GM23248 (cell line): ENCODE measurements at regions not wholly inside any gene's neighbourhood (a gene's known extent, or its start where the extent isn't known, plus 50 kb on each side); places are given as distances from the start of the nearest gene placed in this dataset.

Experiments used
- DNase-seq: peaks from one replicate; pipeline ENCODE4 v3.0.0-alpha.2; 2015
- H2AFZ ChIP-seq: fragments of 200-600 bp; sonication (generic); 2 replicates; pipeline ENCODE4 v1.6.1; 2016; ENCODE audit warnings: antibody characterized with exemption
- H3F3A ChIP-seq: fragments of 200-600 bp; sonication (generic); 2 replicates; pipeline ENCODE4 v1.6.1; 2016; ENCODE audit warnings: mild to moderate bottlenecking, antibody characterized with exemption, mixed run types; ENCODE audit not compliant: insufficient read depth
- H3K27ac ChIP-seq: fragments of 200-600 bp; sonication (generic); 2 replicates; pipeline ENCODE4 v1.5.1; 2016; ENCODE audit warnings: mild to moderate bottlenecking
- H3K27me3 ChIP-seq: fragments of 200-600 bp; sonication (generic); replicated peaks from 2 replicates; pipeline ENCODE4 v1.6.1; 2016; ENCODE audit warnings: mild to moderate bottlenecking; ENCODE audit not compliant: insufficient read depth
- H3K36me3 ChIP-seq: fragments of 200-600 bp; sonication (generic); 2 replicates; pipeline ENCODE4 v1.6.1; 2016; ENCODE audit warnings: low read depth, mild to moderate bottlenecking
- H3K4me1 ChIP-seq: fragments of 200-600 bp; sonication (generic); 2 replicates; pipeline ENCODE4 v1.6.1; 2016; ENCODE audit warnings: mild to moderate bottlenecking; ENCODE audit not compliant: insufficient read depth
- H3K4me2 ChIP-seq: fragments of 200-600 bp; sonication (generic); one replicate; pipeline ENCODE4 v1.6.1; 2016; ENCODE audit warnings: mild to moderate bottlenecking; ENCODE audit not compliant: unreplicated experiment
- H3K4me3 ChIP-seq: fragments of 200-600 bp; sonication (generic); 2 replicates; pipeline ENCODE4 v1.5.1; 2016; ENCODE audit warnings: mild to moderate bottlenecking
- H3K79me2 ChIP-seq: fragments of 200-600 bp; sonication (generic); 2 replicates; pipeline ENCODE4 v1.6.1; 2016; ENCODE audit warnings: mild to moderate bottlenecking; ENCODE audit not compliant: insufficient read depth
- H3K9ac ChIP-seq: fragments of 200-600 bp; sonication (generic); 2 replicates; pipeline ENCODE4 v1.6.1; 2016; ENCODE audit warnings: mild to moderate bottlenecking
- H3K9me2 ChIP-seq: fragments of 200-600 bp; sonication (generic); 2 replicates; pipeline ENCODE4 v1.6.1; 2016; ENCODE audit warnings: mixed run types, mild to moderate bottlenecking, moderate library complexity; ENCODE audit not compliant: insufficient read depth
- H3K9me3 ChIP-seq: fragments of 200-600 bp; sonication (generic); one replicate; pipeline ENCODE4 v1.6.1; 2017; ENCODE audit warnings: low read depth
- H4K20me1 ChIP-seq: fragments of 200-600 bp; sonication (generic); 2 replicates; pipeline ENCODE4 v1.6.0; 2016; ENCODE audit not compliant: insufficient read depth
- EZH2 ChIP-seq: fragments of 200-600 bp; sonication (generic); IDR thresholded peaks from 2 replicates; pipeline ENCODE4 v1.6.1; 2018; ENCODE audit warnings: antibody characterized with exemption, mild to moderate bottlenecking; ENCODE audit not compliant: insufficient read depth, poor library complexity, severe bottlenecking
- EZH2phosphoT487 ChIP-seq: fragments of 200-600 bp; sonication (generic); IDR thresholded peaks from 2 replicates; pipeline ENCODE4 v1.6.1; 2018; ENCODE audit warnings: antibody characterized with exemption, moderate library complexity, mild to moderate bottlenecking, low read depth; ENCODE audit not compliant: insufficient read depth
- WGBS, 2 experiments: methylation state at CpG; one replicate each; pipeline ENCODE4 v1.1.6; 2015 to 2017; ENCODE audit warnings: low lambda C conversion rate in 2 of 2, low coverage in 1 of 2; ENCODE audit errors: missing lambda C conversion rate in 2 of 2; 5-methylcytosine and 5-hydroxymethylcytosine counted together
- in situ Hi-C: fragments of 300-500 bp; cut with MboI; formaldehyde crosslinking; loops from 2 replicates; pipeline ENCODE4 v1.15.0; 2020

GRCh38 chr6:105594821-105595220, 191.9 kb upstream of the PREP start:
- TF ChIP-seq EZH2phosphoT487 (no peak), EZH2 (no peak)
- Histone ChIP-seq H3K4me2 (no peak overlapping the region), H3K9me2 (no peaks in the 10 kb centered on the region), H3K9me3 (no peaks in the 10 kb centered on the region), H3F3A (peaks cover 43% of the 10 kb centered on the region), H3K4me1 (peaks cover 59% of the 10 kb centered on the region), H3K36me3 (no peaks in the 10 kb centered on the region), H3K9ac (no peak overlapping the region), H3K4me3 (no peak overlapping the region), H4K20me1 (no peaks in the 10 kb centered on the region), H3K27ac (no peak overlapping the region), H3K27me3 (no peaks in the 10 kb centered on the region), H3K79me2 (no peaks in the 10 kb centered on the region), H2AFZ (no peak overlapping the region)
- 93 to 97% methylated on average over 4 of the region's 4 CpGs for WGBS, 2 experiments
- in situ Hi-C loops = no loop called here
- peak; percentile 45 for DNase-seq

GRCh38 chr6:105593805-105594671, 191.2 kb upstream of the PREP start:
- 52 to 56% methylated on average over 4 of the region's 4 CpGs for WGBS, 2 experiments
- H3K4me3 ChIP-seq = no peak overlapping the region
- H4K20me1 ChIP-seq = no peaks in the 10 kb centered on the region
- no peaks in the 10 kb centered on the region for H3K27me3 ChIP-seq
- peaks cover 52% of the 10 kb centered on the region for H3K4me1 ChIP-seq
- no peak overlapping the region for H2AFZ ChIP-seq
- H3K36me3 ChIP-seq = no peaks in the 10 kb centered on the region
- H3K4me2 ChIP-seq = no peak overlapping the region
- TF ChIP-seq EZH2 (no peak), EZH2phosphoT487 (no peak)
- no peak overlapping the region for H3K27ac ChIP-seq
- no peak overlapping the region for H3K9ac ChIP-seq
- peak; percentile 22 for DNase-seq
- H3K9me2 ChIP-seq = no peaks in the 10 kb centered on the region
- H3F3A ChIP-seq = peaks cover 43% of the 10 kb centered on the region
- no peaks in the 10 kb centered on the region for H3K79me2 ChIP-seq
- H3K9me3 ChIP-seq = no peaks in the 10 kb centered on the region
- in situ Hi-C loops = no loop called here

- Histone ChIP-seq H3K9me2 (no peaks in the 10 kb centered on the region), H3K4me3 (no peak overlapping the region), H3K27me3 (no peaks in the 10 kb centered on the region), H2AFZ (no peak overlapping the region), H3K9me3 (no peaks in the 10 kb centered on the region), H3K36me3 (no peaks in the 10 kb centered on the region), H3K9ac (no peak overlapping the region), H3F3A (peaks cover 50% of the 10 kb centered on the region), H3K27ac (peak overlapping the region; percentile 43), H3K4me2 (no peak overlapping the region), H4K20me1 (no peaks in the 10 kb centered on the region), H3K4me1 (peaks cover 60% of the 10 kb centered on the region), H3K79me2 (no peaks in the 10 kb centered on the region)
- peak; percentile 57 for DNase-seq
- TF ChIP-seq EZH2 (no peak), EZH2phosphoT487 (no peak)
- 56 to 76% methylated on average over 4 of the region's 4 CpGs for WGBS, 2 experiments
- in situ Hi-C loops = no loop called here
Measured at GRCh38 chr6:105593056-105593690, 190.3 kb upstream of the PREP start.

- peak overlapping the region; percentile 18; the same call in 1 of the 2 replicates for H3K9ac ChIP-seq
- in situ Hi-C loops = no loop called here
- DNase-seq = peak; percentile 84
- H3K36me3 ChIP-seq = no peaks in the 10 kb centered on the region
- peaks cover 59% of the 10 kb centered on the region for H3F3A ChIP-seq
- H3K27ac ChIP-seq = peak overlapping the region; percentile 43
- H3K4me3 ChIP-seq = no peak overlapping the region
- no peaks in the 10 kb centered on the region for H3K79me2 ChIP-seq
- H2AFZ ChIP-seq = no peak overlapping the region
- TF ChIP-seq EZH2 (no peak), EZH2phosphoT487 (no peak)
- H3K9me2 ChIP-seq = no peaks in the 10 kb centered on the region
- no peaks in the 10 kb centered on the region for H3K9me3 ChIP-seq
- no peaks in the 10 kb centered on the region for H3K27me3 ChIP-seq
- 36 to 52% methylated on average over 2 of the region's 2 CpGs for WGBS, 2 experiments
- peak overlapping the region; percentile 8 for H3K4me2 ChIP-seq
- no peaks in the 10 kb centered on the region for H4K20me1 ChIP-seq
- H3K4me1 ChIP-seq = peaks cover 68% of the 10 kb centered on the region
Measured at GRCh38 chr6:105592329-105592728, 189.4 kb upstream of the PREP start.
